ENCODE measurements at regions not wholly inside any gene's neighbourhood (a gene's known extent, or its start where the extent isn't known, plus 50 kb on each side); places are given as distances from the start of the nearest gene placed in this dataset.
"Not testable (repeated sequence)": the region's sequence is repeated elsewhere in the genome, so short reads cannot be mapped to it uniquely, and the experiment has no call there.

- DNase-seq: no peak
Observed at GRCh38 chr3:99586701-99587100, 51.7 kb upstream of the COL8A1 start.

DNA sequence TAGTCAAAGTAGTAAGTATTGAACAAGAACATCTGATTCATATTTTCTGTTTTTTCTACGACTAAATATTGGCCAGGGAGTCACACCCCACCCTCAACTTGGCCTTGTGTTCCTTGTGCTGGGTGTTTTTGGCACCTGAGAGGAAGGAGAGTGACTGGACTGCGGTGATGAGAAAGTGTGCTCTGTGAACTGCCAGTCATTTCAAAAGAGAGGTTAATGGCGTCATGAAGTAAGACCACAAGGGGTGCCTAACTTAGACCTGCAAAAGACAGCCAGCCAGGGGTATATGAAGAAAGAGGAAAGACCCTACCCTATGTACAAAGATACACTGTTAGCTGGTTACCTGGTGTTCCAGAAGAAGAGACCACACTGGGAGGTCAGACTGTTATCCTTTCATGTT lies 58.4 kb upstream of the COL8A1 start:
- no peak for DNase-seq

DNA sequence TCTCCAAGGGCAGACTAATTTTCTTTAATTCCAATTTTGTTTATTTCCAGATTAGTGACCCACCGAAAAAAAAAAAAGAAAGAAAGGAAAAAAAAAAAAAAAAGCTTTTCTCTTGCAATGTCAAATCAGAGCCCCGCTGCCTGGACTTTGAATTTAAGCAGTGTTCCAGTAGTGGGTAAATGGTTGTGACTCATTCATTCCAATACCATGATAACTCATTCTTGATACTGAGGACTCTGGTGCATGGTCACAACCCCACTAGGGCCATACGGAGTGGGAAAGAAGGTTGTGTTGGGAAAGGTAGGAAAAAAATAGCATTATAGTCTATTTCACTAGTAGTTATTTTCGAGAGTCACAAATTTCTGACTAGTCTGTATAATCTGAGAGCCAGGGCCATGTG lies 59.1 kb upstream of the COL8A1 start:
- no peak for DNase-seq

DNA sequence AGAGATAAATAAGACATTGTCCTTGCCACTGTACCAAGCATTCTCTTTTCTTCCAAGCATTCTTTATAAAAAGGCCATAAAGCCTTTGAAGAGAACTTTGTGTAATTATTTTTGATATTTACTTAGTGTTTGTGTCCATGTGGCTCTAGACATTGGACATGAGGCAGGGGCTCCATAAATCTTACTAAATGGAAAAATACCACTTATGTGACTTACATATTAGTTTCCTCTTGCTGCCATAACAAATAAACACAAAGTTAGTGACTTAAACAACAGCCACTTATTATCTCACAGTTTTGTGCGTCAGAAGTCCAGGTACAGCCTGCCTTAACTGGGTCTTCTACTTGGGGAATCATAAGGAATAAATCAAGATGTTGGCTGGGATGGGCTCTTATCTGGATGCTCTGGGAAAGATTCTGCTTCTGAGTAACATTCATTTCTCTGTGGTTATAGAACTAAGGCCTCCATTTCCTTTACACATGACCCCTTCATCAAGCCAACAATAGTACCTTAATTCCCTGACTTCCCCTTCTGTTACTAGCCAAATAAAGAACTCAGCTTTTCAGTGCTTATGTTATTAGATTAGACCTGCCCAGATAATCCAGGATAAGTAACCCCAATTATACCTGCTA lies 59.9 kb upstream of the COL8A1 start:
- DNase-seq: no peak

- no peak for DNase-seq
Observed at GRCh38 chr3:99576904-99577559, 61.4 kb upstream of the COL8A1 start.

DNA sequence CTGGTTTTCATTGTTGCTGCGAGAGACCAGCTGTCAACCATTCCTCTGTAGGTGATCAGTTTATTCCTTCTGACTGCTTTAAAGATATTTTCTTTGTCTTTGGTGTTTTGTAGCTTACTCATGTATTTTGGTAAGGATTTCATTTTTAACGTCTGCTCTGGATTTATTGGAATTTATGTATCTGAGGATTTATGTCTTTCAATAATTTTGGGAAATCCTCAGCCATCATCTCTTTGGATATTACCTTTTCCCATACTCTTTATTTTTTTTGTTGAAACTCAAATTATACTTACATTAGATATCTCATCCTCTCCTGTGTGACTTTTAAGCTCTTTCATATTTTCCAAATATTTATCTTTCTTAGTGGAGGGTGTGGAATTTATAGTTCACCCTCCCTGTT lies 62.7 kb upstream of the COL8A1 start:
- no peak for DNase-seq

DNA sequence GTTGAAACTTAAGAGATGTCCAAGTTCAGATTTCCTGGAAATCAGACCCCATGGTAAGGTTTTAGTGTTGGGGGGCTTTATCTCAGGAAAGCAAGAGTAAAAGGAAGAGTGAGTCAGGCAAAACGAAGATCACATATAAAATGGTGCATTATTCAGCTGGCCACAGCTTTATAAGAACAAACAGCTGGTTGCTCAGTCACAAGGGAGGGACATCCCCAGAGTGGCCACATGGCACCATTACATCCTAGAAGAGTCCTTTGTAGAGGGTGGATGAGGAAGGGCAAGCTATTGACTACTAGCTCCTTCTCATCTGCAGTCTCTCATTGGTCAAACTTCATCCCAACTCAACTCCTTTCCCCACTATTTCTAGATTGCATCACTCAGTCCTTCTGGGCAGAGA lies 68.3 kb upstream of the COL8A1 start:
- DNase-seq: no peak

- DNase-seq: no peak
Observed at GRCh38 chr3:99568663-99569335, 69.6 kb upstream of the COL8A1 start.

GRCh38 chr3:99565331-99565730 lies 73.1 kb upstream of the COL8A1 start:
- no peak for DNase-seq

DNA sequence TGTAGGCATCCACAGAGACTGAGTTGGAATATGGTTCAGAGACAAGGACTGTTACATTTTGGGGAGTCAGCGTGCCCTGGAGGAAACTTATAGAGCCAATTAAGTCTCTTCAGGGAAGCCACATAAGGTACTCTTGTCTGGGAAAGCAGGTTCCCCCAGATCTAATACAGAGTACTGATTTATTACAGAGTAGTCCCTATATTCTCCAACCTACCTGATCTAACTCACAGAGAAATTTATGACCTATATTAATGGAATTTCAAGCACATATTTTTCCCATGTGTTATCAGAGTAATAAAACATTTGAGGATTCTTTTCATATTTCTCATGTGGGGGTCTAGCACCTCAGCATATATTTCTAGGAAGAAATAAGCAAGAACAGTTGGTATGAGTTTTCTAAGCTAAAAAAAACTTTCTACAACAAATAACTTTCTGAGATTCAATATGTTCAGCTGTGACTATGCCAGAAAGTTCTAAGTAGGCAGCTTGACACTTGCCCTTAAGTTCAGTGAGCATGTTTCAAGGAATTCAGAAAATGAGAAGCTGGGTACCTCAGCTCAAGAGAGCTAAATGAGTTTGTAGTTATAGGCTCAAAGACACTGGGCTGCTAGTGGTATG lies 75.3 kb upstream of the COL8A1 start:
- DNase-seq: no peak

GRCh38 chr3:99562138-99562537 lies 76.3 kb upstream of the COL8A1 start:
- DNase-seq: no peak

DNA sequence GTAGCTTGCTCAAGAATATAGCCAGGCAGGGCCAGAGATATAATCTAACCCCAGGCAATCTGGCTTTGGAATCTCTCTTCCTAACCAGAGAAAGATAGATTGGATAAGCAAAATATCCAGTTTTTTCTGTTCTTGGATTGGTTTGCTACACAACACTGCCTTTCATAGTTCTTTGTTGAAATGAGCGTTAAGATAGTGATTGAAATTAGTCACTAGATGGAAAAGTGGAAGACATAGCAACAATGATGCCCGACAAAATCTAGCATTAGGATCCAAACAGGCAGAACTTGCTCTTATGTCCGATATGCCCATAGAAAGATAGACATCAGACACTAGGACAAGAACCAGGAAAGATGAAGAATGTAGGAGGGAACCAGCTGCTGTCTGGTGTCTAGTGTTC lies 77.3 kb upstream of the COL8A1 start:
- no peak for DNase-seq

DNA sequence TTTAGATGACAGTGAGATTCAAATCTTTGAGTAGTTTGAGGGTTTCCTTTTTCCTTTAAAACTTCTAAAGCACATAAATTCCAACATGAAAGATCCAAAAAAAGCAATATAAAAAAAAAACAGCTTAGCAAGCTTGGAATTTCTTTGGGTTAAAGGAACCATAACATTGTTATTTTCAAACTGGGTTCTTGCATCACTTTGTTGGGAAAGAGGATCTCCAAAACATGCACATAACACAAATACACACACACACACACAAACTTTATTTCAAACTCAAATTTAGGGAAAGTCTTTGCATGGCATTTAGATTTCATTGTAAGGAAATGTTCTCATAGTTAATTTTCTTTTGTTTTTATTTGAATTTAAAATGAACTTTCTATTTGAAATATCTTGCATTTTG lies 79.2 kb upstream of the COL8A1 start:
- DNase-seq: no peak

GRCh38 chr3:99555885-99556284 lies 82.5 kb upstream of the COL8A1 start:
- not testable (repeated sequence) for DNase-seq

- no peak for DNase-seq
Observed at GRCh38 chr3:99551520-99551919, 86.9 kb upstream of the COL8A1 start.

DNA sequence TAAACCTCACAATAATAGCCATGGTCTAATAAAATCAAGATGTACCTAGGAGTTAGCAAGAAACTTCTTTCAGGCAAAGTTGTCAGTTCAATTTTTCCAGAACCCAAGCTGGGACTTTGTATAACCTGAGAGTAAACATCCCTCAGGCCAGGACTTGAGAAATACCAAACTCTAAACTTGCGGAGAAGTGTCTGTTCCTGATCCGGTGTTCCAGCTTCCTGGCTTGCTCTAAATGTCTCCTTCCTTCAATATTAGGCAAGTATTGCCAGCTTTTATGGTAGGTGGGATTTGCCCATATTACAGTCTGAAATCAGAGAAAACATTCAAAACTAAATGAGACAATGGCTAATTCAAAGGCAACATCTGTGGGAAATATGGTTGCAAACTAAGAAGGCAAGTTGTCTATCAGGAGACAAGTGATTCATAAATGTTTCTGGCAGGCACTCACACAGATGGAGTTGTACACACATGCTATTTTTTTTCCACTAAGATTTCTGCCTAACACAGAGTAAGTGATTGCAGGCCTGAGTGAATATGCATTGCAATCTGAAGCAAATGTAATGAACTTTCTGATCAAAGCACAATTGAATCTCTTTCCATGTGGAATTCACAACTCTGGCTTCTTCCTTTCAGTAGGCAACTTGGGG lies 88.3 kb upstream of the COL8A1 start:
- no peak for DNase-seq

- no peak for DNase-seq
Observed at GRCh38 chr3:99549220-99549619, 89.2 kb upstream of the COL8A1 start.

DNA sequence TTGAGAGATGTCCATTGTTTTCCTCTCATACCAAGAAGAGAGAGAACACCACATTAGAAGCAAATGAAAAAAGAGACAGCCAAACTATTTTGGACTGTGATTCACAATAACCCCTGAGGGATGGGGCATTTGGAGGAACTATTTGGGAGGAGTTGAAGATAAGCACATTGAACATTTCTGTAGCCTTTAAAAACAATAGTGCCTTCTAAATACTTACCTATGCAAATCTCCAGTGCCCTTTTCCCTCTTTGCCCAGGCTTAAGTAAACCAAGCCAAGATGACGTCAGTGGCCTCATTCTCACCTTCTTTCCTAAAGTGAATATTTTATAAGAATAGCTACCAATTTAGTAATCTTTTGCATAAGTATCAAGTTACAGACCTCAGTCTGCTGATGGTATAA lies 89.7 kb upstream of the COL8A1 start:
- no peak for DNase-seq

DNA sequence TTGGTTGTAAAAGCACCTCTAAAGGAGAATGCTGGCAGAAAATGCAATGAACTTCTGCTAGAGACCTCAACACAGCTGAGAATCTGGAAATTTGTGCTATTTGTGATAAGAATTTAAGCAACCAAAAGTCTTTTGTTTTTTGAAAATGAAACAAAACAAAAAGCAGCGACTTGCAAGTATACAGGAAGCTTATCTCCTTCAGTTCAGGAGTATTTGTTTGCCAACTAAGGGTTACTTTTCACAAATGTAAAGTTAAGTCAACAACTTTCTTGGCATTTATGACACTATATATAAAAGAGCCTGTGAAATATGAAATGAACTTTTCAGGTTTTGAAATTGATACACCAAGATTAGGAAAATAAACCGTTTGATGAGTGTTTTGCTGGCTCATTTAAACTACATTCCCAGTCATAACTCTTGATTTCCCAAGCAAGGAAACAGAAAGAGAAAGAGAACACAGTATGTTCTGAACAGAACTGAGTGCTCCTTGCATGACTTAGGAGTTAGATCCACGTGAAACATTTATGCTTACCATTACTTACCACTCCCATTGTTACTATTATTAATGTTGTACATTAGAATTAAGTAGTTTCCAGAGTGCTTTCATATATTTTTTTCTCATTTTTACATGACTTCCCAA lies 92.3 kb upstream of the COL8A1 start:
- no peak for DNase-seq

DNA sequence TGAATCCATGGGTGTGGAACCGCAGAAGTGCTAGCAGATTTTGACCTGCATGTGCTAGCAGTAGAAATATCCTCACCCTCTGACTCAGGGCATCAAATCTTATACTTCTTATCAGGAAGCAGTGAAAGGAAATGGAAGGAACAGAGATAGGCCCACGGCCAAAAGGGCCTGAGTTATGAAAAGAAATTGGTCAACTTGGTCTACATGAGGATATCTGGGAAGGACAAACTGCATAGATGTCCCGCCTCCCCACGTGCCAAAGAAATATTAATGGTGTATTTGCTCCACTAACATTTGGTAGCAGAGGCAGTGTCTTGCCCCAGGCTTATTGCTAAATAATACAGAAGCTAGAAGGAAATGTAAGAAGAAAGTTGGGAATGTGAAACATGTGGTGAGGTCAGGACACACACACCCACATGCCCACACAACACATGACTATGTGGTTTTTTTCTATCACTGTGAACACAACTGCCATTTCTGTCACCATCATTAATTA lies 93.6 kb upstream of the COL8A1 start:
- DNase-seq: no peak

GRCh38 chr3:99543796-99544195 lies 94.6 kb upstream of the COL8A1 start:
- no peak for DNase-seq

- no peak for DNase-seq
Observed at GRCh38 chr3:99542767-99543518, 95.5 kb upstream of the COL8A1 start.

Data from retina (tissue), 1 donor.